GOT3 (cell line): ENCODE measurements at regions not wholly inside any gene's neighbourhood (a gene's known extent, or its start where the extent isn't known, plus 50 kb on each side); places are given as distances from the start of the nearest gene placed in this dataset.

Experiments used
- DNase-seq: peaks from one replicate; lab custom pipeline; 2025; ENCODE audit warnings: mixed read lengths; lab: John Stamatoyannopoulos, UW

GRCh38 chr6:148154668-148155067 lies 188.0 kb upstream of the SASH1 start:
- no peak for DNase-seq

- no peak for DNase-seq
Observed at GRCh38 chr6:148155293-148155692, 187.3 kb upstream of the SASH1 start.

GRCh38 chr6:148157841-148158240 lies 184.8 kb upstream of the SASH1 start:
- no peak for DNase-seq

GRCh38 chr6:148164645-148165044 lies 178.0 kb upstream of the SASH1 start:
- DNase-seq = no peak

- no peak for DNase-seq
Observed at GRCh38 chr6:148166339-148166968, 176.2 kb upstream of the SASH1 start.

GRCh38 chr6:148169706-148170105 lies 172.9 kb upstream of the SASH1 start:
- DNase-seq = no peak

- no peak for DNase-seq
Observed at GRCh38 chr6:148170286-148170685, 172.4 kb upstream of the SASH1 start.

- DNase-seq = no peak
Observed at GRCh38 chr6:148173548-148173947, 169.1 kb upstream of the SASH1 start.

GRCh38 chr6:148175550-148176188 lies 167.0 kb upstream of the SASH1 start:
- no peak for DNase-seq

GRCh38 chr6:148177589-148178233 lies 164.9 kb upstream of the SASH1 start:
- DNase-seq = no peak

- DNase-seq = no peak
Observed at GRCh38 chr6:148179786-148180185, 162.9 kb upstream of the SASH1 start.

GRCh38 chr6:148182378-148182777 lies 160.3 kb upstream of the SASH1 start:
- no peak for DNase-seq

- no peak for DNase-seq
Observed at GRCh38 chr6:148183776-148184175, 158.9 kb upstream of the SASH1 start.

- DNase-seq = no peak
Observed at GRCh38 chr6:148186916-148187315, 155.7 kb upstream of the SASH1 start.

- no peak for DNase-seq
Observed at GRCh38 chr6:148192310-148192709, 150.3 kb upstream of the SASH1 start.

GRCh38 chr6:148193063-148193680 lies 149.5 kb upstream of the SASH1 start:
- no peak for DNase-seq

- no peak for DNase-seq
Observed at GRCh38 chr6:148195511-148195910, 147.1 kb upstream of the SASH1 start.

- DNase-seq = no peak
Observed at GRCh38 chr6:148199584-148199983, 143.1 kb upstream of the SASH1 start.

GRCh38 chr6:148200293-148200692 lies 142.3 kb upstream of the SASH1 start:
- no peak for DNase-seq

GRCh38 chr6:148200781-148201180 lies 141.9 kb upstream of the SASH1 start:
- no peak for DNase-seq

- DNase-seq = no peak
Observed at GRCh38 chr6:148203281-148203925, 139.2 kb upstream of the SASH1 start.

- no peak for DNase-seq
Observed at GRCh38 chr6:148203970-148204369, 138.7 kb upstream of the SASH1 start.

GRCh38 chr6:148208298-148208697 lies 134.3 kb upstream of the SASH1 start:
- DNase-seq = no peak
